AG20443 (cell line): ENCODE measurements at regions not wholly inside any gene's neighbourhood (a gene's known extent, or its start where the extent isn't known, plus 50 kb on each side); places are given as distances from the start of the nearest gene placed in this dataset.

Experiments
- DNase-seq: peaks from one replicate; pipeline ENCODE4 v3.0.0; 2012; ENCODE audit warnings: low spot score, mixed read lengths

DNA sequence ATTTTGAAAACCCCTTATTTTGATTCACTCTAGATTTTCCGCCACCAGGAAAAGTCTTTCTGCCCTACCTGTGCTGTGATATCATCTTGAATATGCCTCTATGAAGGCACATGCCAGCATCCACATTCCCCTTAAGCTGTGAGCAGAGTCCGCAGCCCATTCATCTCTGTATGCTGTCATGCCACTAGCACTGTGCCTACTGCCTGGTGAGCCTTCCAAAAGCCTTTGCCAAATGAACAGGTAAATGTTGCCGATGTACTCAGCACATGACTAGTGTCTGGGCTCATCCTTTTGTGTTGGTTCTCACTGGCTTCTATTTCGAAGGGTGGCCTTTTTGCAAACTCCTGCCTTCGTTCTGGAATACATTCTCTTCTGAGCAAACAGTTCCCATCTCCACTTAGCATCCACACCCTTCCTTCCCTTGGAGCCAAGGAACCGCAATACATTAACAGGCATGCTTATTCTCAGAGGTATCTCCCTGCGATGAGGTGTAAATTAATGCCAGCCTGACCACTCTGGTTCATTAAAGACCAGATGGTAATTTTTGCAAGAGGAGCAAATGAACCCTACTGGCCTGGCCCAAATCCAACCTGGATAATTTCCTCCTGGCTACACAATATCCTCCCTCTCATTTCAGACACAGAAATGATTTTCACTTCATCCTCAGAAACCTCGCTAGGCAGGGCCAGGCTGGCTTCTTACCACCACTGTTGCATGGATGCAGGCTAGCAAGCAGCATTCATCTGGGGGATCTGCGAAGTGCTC is 339.7 kb upstream of the NFE2L3 start:
- DNase-seq, result no peak

DNA sequence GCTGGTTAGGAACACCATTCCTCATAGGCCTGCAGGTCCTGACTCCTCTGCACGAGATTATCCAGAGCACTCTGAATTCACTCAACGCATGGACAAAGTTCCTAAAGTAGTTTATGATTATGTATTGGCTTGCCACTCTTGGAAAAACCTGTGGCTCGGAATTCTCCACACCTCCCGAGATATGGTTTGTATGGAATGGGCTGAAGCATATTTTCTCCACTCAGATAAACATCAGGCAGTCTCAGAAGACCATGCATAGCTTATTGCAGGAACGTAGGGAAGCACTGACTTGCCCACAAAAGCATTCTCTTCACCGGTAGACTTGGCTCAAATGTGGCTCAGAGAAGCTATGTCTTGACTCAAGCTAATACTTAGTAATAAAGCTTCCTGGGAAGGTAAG is 338.6 kb upstream of the NFE2L3 start:
- no peak for DNase-seq

DNA sequence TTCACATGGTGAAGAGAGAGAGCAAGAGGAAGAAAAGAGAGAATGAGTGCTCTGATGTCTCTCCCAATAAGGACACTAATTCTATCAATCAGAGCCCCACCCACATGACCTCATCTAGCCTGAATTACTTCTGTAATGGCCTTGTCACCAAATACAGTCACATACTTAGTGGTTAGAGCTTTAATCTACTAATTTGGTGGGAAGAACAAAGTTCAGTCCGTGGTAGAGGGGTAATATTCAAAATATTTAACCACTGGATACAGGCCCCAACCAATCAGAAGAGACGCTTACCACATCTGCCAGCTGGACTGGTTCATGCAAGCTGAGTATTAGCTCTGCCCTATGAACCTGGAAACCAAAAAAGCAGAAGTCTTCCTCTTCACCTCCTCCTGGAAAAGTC is 336.3 kb upstream of the NFE2L3 start:
- DNase-seq, result no peak

DNA sequence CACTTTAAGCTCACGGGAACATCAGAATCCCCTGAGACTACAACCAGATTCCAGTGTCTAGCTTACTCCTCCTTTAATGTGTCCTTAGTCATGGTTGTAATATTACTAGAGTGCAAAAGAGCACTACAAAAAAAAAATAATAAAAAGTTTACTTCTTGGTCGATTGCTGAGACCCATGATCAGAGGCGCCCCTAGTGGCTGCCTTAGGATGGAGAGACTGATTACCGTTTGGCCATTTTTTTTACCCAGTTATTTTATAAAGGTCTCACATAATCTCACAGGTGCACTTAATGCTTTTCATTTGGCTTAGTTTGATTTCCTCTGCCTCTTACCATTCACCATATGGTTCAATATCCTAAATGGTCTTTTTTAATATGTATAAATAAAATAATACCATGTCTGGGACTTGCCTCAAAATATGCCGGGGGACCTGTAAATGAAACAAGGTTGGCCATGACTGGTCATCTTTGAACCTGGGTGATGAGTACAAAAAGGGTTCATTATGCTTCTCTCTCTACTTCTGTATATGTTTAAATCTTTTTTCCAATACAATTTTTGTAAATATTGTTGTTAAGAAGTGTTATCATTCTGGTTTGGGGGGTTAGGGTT is 331.5 kb upstream of the NFE2L3 start:
- peak; percentile 49 for DNase-seq

DNA sequence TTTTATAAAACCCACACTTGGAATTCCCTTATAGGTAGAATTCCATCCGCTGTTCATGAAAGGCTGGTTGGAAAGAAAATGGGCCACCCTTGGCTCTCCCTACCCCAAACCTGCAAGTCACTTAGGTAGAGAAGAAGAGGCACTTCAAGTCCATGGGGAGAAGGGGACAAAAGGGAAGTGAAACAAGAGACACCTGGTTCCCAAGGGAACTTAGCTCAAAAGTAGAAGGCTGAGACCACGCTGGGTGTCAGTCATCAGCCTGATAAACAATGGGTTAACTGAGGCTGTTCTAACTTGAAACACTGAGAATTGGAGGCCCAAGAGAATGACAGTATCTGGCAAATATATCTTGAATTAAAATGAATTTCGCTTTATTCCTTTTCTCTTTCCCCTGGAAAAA is 330.8 kb upstream of the NFE2L3 start:
- DNase-seq, result no peak

DNA sequence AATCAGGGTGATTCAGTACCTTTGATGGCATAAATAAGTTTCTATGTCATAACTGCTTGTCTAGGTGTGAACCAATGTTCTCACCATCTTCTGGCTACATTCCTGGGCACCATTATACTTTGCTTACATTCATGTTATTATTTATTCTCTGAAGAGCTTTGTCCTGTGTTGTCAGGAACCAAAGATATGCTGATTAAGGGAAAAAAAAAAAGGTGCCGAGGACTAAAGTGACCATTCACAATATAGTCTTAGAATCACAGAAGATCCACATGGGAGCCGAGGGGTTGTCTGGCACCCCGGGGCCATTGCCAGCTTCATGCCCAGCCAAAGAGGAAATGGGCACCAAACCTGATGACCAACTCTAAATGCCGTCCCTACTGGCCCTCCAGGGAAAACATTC is 329.2 kb upstream of the NFE2L3 start:
- no peak for DNase-seq

DNA sequence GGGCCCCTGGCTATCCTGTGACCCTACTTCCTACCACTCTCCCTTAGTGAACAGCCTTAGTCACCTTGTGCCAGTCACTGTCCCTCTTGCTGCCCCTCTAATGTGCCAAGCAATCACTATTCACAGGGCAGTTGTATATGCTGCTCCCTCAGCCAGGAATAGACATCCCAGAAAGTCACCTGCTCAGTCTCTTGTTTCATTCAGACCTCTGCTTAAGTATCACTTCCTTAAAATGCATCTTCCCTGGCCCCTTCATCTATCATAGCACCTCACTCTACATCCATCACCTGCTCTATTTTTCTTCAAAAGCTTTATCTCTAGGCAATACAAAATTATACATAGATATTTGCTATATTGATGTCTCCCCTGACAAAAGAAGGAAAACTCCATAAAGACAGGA is 328.4 kb upstream of the NFE2L3 start:
- DNase-seq, result no peak

DNA sequence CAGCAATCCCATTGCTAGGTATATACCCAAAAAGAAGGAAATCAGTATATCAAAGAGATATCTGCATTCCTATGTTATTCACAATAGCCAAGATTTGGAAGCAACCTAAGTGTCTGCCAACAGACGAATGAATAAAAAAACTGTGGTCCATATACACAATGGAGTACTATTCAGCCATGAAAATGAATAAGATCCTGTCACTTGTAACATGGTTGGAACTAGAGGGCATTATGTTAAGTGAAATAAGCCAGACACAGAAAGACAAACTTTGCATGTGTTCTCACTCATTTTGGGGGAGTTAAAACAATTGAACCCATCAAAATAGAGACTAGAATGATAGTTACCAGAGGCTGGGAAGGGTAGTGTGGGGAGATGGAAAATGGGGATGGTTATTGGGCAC is 323.5 kb upstream of the NFE2L3 start:
- DNase-seq, result no peak

DNA sequence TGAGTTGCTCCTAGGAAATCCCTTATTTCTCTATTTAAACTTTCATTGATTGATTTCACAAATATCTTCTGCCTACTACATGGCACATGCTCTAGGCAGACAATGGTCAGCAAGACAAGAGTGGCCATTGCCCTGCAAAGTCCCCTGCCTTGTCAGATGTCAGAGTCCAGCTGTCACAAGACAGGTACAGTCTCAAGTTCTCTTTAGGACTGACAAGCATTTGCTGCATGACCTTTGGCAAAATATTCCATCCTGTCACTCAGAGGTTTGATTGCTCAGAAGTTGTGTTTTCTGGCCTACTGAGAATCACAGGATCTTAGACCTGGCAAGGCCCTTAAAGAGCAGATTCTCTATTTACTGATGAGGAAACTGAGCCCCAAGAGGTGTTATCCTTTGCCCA is 322.3 kb upstream of the NFE2L3 start:
- DNase-seq, result no peak

DNA sequence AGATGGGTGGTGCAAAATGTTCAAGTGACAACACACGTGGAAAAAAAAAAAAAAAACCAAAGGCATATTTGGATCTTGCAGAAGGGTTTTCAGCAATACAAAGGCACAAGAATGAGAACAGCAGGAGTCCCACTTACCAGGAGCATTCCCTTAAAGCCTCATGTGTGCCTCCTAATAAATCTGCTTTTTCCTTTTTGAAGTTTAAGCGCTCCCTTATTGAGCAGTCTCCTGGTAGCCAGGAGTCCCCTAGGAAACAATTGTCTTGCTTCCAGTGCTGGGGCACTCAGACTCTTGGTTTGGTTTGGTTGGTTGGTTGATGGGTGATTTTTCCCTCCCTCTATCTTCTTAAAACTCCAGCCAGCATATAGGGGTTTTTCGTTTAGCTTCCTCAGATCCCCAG is 321.8 kb upstream of the NFE2L3 start:
- DNase-seq, result no peak

DNA sequence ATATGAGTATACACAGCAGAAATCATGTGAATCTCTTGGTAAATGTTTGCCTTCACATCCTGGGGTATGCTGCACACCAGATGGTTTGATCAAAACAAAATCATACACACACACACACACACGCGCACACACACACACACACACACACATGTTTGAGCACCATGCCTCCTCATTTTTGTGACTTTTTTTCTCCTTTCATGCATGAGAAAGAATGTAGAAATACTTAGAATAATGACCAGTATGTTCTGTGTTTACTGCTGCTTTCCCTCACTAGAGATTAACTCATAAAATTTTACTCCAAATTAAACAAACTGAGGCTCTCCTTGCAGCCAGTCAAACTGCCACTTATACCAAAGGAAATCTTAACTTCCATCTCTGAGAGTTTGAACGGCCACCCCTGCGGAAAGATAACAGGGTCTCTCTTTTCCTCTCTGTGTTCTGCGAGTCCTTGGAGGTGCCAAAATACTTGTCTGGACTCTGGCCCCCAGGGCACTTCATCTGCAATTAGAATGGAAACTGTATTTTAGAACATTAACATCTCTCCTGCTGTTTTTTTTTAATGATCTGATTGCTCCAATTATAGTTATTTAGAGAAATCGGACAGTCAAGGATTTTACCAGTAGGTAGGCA is 320.8 kb upstream of the NFE2L3 start:
- DNase-seq, result no peak

DNA sequence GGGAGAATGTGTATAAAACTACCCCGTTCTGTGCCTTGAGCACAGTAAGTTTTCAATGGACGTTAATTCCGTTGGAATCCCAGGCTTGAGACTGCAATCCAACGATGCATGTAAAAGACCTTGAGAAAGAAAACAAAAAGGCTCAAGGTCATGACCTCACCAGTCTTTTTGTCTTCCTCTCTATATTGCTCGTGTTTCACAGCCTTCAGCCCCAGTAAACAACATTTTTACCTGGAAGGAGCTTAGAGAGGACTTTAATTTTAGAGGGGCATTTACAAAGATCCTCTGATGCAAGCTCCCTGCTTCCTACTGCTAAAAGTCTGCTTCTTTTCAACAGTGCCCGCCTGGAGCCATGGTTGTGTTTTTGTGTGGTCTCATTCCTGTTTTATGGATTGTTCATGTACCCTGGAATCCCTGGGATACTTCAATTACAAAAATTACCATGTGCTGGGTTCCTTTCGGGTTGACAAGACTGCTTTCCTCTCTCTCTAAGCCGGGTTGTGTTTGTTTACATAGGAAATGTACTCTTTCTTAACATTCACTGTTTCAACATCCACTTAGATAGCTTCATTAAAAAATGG is 320.1 kb upstream of the NFE2L3 start:
- DNase-seq, result no peak

DNA sequence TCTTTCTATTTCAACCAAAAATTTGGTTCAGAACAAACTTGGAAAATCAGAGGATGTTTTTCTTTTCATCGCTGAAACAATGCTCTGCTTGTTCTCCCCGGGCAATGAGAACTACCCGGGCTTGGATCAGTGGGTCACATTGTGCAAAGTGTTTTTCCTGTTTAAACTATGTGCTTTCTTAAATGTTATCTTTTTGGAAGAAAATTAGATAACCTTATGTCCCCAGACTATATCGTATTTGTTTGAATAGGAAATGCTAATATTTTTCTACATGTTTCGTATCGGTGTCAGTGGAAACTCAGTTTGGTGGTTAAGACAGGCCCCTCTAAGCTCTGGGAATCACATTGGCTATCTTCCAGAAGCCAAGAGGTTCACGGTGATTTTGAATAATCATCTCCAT is 319.5 kb upstream of the NFE2L3 start:
- DNase-seq, result no peak

DNA sequence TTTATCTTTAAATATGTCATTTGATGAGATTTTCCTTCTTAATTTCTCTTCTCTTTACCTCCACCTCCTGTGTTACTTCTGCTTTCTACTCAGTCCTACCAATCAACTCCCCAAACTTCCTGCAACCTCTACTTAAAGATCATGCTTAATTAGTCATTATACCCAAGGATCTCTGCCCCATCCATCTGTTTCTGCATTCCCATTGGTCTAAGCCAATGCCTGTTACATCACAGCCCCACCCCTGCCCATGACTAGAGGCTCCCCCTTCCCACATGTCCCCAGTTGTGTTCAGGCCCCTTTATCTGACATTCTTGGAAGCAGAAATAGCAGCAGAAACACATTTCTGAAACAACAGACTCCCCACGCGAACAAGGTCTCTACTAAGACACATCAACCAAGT is 319.1 kb upstream of the NFE2L3 start:
- DNase-seq, result no peak

DNA sequence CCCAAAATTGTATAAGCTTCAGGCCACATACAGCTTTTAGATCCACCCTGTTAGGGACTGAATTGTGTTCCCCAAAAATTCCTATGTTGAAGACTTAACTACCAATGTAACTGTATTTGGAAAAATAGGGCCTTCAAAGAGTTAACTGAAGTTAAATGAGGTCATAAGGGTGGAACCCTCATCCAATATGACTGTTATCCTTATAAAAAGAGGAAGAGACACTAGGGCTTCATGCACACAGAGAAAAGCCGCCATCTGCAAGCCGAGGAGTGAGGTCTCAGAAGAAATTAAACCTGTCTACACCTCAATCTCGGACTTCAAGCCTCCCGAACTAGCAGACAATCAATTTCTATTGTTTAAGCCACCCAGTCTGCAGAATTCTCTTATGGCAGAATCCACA is 317.9 kb upstream of the NFE2L3 start:
- DNase-seq, result no peak

DNA sequence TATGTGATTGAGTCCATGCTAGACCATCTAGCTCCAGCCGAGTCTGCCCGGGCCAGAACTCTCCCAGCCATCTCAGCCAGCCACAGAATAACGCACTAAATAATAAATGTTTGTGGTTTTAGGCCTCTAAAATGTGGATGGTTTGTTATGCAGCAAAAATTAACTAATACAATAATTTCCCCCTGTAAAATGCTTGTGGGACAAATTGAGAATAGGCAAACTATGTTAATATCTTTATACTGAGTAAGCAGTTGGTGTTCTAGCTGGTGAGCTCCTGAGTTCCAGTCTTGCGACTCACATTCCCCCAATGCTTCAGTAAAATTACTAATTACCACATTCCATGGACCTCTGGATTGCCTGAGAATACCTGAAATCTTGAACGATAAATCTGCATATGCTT is 316.8 kb upstream of the NFE2L3 start:
- peak; percentile 49 for DNase-seq

DNA sequence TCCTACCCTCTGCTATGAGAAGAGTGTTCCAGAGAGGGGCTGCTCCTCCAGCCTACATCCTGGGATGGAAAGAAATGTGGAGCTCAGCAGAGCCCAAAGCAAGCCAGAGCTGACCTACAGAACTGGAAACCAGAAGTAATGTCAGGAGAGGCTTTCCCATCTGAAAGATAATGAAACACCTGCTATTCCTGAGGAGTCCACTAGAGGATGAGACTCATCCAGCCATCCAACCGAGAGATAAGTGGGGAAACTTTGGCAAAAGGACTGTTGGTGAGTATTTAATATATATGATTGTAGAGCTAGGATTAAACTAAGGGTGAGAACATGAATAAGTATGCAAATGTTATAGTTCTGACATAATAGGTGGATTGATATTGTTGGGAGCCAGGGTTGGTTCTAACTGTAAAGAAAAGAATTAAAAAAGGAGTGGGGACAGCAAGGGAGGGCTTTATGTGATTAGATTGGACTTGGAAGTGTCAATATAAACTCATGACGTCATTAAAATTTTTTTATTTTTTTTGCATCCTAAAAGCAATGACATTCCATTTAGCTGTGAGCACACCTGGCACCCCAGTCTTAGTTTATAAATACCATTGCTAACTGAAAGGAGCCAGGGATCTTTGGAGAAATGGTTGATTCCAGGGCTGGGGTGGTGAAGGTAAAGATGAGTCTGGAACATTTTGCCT is 312.8 kb upstream of the NFE2L3 start:
- no peak for DNase-seq

DNA sequence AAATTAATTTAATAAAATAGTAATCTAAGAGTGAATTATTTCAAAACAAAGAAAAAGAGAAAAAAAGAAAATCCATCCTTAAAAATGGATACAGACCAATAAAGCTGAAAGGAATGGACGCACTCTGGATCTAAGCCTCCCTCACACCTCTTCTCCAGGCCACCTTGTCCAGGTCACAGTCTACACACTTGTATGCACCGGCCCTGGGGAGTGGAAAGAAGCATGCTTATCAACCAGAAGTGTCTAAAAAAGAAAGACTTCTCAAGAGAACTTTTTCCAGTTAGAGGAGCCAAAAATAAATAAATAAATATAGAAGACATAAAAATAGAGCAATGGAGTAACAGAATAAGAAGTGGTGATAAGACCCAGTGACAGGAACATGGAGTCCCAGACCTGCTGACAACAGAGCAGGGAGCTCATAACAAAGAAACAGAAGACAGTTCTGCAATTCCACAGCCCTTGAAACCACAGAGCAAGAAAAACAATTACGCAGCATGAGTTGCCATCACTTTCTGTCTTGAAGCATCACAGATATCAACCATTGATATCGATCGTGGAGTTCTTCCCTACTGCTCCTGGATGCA is 311.7 kb upstream of the NFE2L3 start:
- DNase-seq, result no peak

DNA sequence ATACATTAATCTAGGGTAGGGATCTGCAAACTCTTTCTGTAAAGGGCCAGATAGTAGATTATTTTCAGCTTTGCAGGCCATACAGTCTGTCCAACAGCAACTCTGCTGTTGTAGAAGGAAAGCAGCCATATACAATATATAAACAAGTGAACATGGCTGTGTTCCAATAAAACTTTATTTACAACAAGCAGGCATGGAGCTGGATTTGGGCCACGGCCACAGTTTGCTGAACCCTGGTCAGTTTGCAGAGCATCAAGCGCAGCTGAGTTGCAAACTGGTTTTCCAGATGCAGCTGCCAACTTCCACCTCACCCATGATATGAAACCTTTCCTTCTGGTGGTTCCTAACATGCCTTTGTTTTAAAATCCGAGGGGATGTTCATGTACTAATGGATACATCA is 310.4 kb upstream of the NFE2L3 start:
- no peak for DNase-seq

DNA sequence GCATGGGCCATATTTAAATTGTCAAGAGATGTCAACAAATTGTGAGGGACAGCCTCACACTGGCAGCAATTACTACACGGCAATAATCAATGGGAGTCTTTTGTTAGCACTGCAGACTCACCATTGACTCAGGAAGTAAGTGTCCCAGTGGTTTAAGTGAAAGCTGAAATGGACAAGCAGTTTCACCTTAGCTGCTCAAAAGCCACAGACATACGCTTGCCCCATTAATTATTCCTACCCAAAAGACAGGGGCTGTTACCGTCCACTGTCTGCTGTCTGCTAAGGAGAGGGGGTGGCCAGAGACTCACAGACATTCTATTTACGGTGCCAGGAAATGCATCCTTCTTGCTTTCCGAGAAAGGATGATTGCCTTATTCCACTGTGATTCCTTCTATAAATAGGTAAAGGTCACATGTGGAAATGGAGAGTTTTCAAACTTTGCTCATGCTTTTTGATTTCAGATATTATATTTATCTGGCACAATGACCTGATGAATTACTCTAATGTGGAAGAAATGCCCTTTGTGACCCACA is 309.7 kb upstream of the NFE2L3 start:
- no peak for DNase-seq

DNA sequence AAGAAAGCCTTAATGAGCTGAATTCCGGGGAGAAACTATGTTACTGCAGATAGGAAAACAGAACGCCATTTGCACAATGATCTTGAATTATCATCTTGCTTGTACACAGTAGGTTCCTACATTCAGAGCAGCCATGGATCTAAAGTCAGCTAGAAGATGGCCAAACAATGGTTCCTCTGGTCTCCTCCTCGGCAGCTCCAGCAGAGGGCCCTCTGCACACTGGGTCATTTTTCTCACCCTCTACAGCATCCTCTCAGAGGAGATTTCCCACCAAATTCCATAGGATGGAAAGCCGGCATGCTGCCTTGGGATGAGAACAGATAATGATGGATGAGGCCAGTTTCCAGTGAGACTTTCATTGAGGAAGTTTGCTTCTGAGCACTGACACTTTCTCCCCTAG is 308.5 kb upstream of the NFE2L3 start:
- DNase-seq, result no peak
